ENCODE measurements at regions not wholly inside any gene's neighbourhood (a gene's known extent, or its start where the extent isn't known, plus 50 kb on each side); places are given as distances from the start of the nearest gene placed in this dataset.

DNA sequence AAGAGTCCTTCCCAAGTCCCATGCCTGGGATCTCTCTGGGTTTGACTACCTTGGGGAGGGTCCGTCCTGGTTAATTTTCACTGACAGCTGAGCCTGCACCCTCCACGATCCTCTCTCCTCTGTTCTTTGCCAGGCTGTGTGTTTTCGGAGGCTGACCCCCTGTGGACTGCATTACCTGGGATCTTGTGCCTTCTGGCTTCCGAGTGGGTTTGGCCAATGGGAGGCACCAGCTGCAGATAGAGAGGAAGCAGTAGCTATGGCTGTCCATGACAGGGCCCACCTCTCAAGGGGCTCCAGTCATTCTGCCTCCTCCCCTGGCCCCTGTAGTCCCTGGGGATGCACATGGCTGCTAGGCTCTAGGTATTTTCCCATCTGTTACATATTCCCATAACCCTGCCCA, 285.0 kb downstream of the DMRT2 start:
- H3K4me1 ChIP-seq (ENCODE audit: insufficient read depth, low read length, poor library complexity, severe bottlenecking), result no peaks in the 10 kb centered on the region
- H3K9me2 ChIP-seq (ENCODE audit: insufficient read depth, low read length), result no peaks in the 10 kb centered on the region
- TF ChIP-seq EZH2phosphoT487 (IDR thresholded peaks at IDR 0.05; ENCODE audit: borderline replicate concordance, low read depth, low read length), result no peak
- no peak for TF ChIP-seq CTCF (conservative IDR thresholded peaks at IDR 0.05; ENCODE audit: low read length)
- no peaks in the 10 kb centered on the region for H3K36me3 ChIP-seq (ENCODE audit: insufficient read depth, low read length)
- no peak for DNase-seq (ENCODE audit: low spot score)
- H3K9me3 ChIP-seq (ENCODE audit: low read length), result no peaks in the 10 kb centered on the region
- H3K79me2 ChIP-seq (ENCODE audit: insufficient read depth, low read depth, low read length), result no peaks in the 10 kb centered on the region
- CTCF ChIA-PET (ENCODE audit: unreplicated experiment), result no interaction called here
- no peak overlapping the region for H2AFZ ChIP-seq (ENCODE audit: low read length)
- BruUV-seq (replicated peaks), result no TSS peak
- no peak overlapping the region for H3K4me2 ChIP-seq (ENCODE audit: low read length)
- no peaks in the 10 kb centered on the region for H4K20me1 ChIP-seq (ENCODE audit: insufficient read depth, low read length)
- no peak overlapping the region for H3K27ac ChIP-seq (ENCODE audit: low read depth, low read length, poor library complexity, severe bottlenecking)
- intact Hi-C loops (cut with micrococcal nuclease; ENCODE audit: unreplicated experiment), result no loop called here
- POLR2A ChIA-PET, result interaction anchor here (0.7 kb wide), 1 partner anchor 75 kb away, joined by 3 read pairs; no protein-coding TSS in a partner anchor
- H3K4me3 ChIP-seq (ENCODE audit: low read depth, low read length, poor library complexity, severe bottlenecking), result no peak overlapping the region

GRCh38 chr9:1337169-1337568, 287.0 kb downstream of the DMRT2 start:
- Histone ChIP-seq H3K79me2 (ENCODE audit: insufficient read depth, low read depth, low read length) (no peaks in the 10 kb centered on the region), H4K20me1 (ENCODE audit: insufficient read depth, low read length) (no peaks in the 10 kb centered on the region), H3K27ac (ENCODE audit: low read depth, low read length, poor library complexity, severe bottlenecking) (no peak overlapping the region), H2AFZ (ENCODE audit: low read length) (no peak overlapping the region), H3K9me2 (ENCODE audit: insufficient read depth, low read length) (no peaks in the 10 kb centered on the region), H3K4me3 (ENCODE audit: low read depth, low read length, poor library complexity, severe bottlenecking) (no peak overlapping the region), H3K9me3 (ENCODE audit: low read length) (no peaks in the 10 kb centered on the region), H3K36me3 (ENCODE audit: insufficient read depth, low read length) (no peaks in the 10 kb centered on the region), H3K4me2 (ENCODE audit: low read length) (no peak overlapping the region), H3K4me1 (ENCODE audit: insufficient read depth, low read length, poor library complexity, severe bottlenecking) (no peaks in the 10 kb centered on the region)
- ChIA-PET CTCF (ENCODE audit: unreplicated experiment) (no interaction called here), POLR2A (no interaction called here)
- TF ChIP-seq CTCF (conservative IDR thresholded peaks at IDR 0.05; ENCODE audit: low read length) (no peak), EZH2phosphoT487 (IDR thresholded peaks at IDR 0.05; ENCODE audit: borderline replicate concordance, low read depth, low read length) (no peak)
- no peak for DNase-seq (ENCODE audit: low spot score)
- intact Hi-C loops (cut with micrococcal nuclease; ENCODE audit: unreplicated experiment), result no loop called here
- no TSS peak for BruUV-seq (replicated peaks)

GRCh38 chr9:1340390-1340789, 290.2 kb downstream of the DMRT2 start:
- no peak overlapping the region for H2AFZ ChIP-seq (ENCODE audit: low read length)
- intact Hi-C loops (cut with micrococcal nuclease; ENCODE audit: unreplicated experiment), result no loop called here
- TF ChIP-seq CTCF (conservative IDR thresholded peaks at IDR 0.05; ENCODE audit: low read length), result no peak
- TF ChIP-seq EZH2phosphoT487 (IDR thresholded peaks at IDR 0.05; ENCODE audit: borderline replicate concordance, low read depth, low read length), result no peak
- H4K20me1 ChIP-seq (ENCODE audit: insufficient read depth, low read length), result no peaks in the 10 kb centered on the region
- ChIA-PET POLR2A (no interaction called here), CTCF (ENCODE audit: unreplicated experiment) (no interaction called here)
- H3K27ac ChIP-seq (ENCODE audit: low read depth, low read length, poor library complexity, severe bottlenecking), result no peak overlapping the region
- H3K36me3 ChIP-seq (ENCODE audit: insufficient read depth, low read length), result no peaks in the 10 kb centered on the region
- DNase-seq (ENCODE audit: low spot score), result no peak
- H3K9me3 ChIP-seq (ENCODE audit: low read length), result no peaks in the 10 kb centered on the region
- H3K79me2 ChIP-seq (ENCODE audit: insufficient read depth, low read depth, low read length), result no peaks in the 10 kb centered on the region
- H3K4me1 ChIP-seq (ENCODE audit: insufficient read depth, low read length, poor library complexity, severe bottlenecking), result no peaks in the 10 kb centered on the region
- BruUV-seq (replicated peaks), result no TSS peak
- H3K4me3 ChIP-seq (ENCODE audit: low read depth, low read length, poor library complexity, severe bottlenecking), result no peak overlapping the region
- H3K9me2 ChIP-seq (ENCODE audit: insufficient read depth, low read length), result no peaks in the 10 kb centered on the region
- no peak overlapping the region for H3K4me2 ChIP-seq (ENCODE audit: low read length)

Measured in OCI-LY7 (cell line).